NB4 (cell line): ENCODE measurements at regions not wholly inside any gene's neighbourhood (a gene's known extent, or its start where the extent isn't known, plus 50 kb on each side); places are given as distances from the start of the nearest gene placed in this dataset.

ENCODE experiments used
- CTCF ChIP-seq: IDR thresholded peaks from one replicate; pipeline ENCODE4 v1.5.1; 2012; ENCODE audit warnings: low read depth, low read length
- POLR2A ChIP-seq: IDR thresholded peaks from 2 replicates; pipeline ENCODE4 v1.6.1; 2011; ENCODE audit warnings: mild to moderate bottlenecking; ENCODE audit not compliant: insufficient read length; ENCODE audit errors: extremely low read depth

DNA sequence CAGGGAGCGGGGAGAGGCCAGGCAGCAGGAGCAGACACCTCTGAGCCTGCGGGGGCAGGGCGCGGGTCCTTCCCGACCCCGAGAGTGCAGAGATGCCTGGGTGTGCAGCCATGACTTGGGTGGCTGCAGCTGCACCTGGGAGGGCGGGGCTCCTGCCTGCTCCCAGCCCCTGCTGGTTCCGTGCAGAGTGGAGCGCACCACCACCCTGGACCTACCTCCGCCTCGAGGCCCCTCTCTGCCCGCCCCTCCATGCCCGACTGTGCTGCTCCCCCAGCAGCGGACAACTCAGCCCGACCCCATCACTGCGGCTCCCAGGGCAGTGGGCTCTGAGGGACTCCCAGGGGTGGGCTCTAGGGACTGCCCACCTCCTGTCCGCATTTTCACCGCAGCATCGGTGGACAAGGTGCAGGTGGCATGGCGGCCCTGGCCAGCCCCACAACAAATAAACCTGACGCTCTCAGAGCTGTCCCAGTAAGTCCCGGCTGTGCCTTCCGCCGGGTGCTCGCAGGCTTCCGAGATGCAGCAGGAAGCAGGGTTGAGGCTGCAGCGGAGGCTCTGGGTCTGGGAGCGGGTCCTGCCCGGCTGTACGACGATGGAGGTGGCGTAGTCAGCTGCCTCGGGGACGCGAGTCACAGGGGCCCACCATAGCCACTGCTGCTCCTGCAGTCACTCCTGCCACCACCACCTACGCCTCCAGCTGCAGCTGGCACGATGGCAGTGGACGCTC is 392.0 kb upstream of the CCDC196 start:
- TF ChIP-seq POLR2A (no peak), CTCF (no peak)
